ENCODE measurements at regions not wholly inside any gene's neighbourhood (a gene's known extent, or its start where the extent isn't known, plus 50 kb on each side); places are given as distances from the start of the nearest gene placed in this dataset.
A peak's percentile ranks its signal among the peaks of the same experiment; 100 is the strongest.

GRCh38 chr1:239151937-239152336 is 234.4 kb upstream of the CHRM3 start:
- TF ChIP-seq ZC3H10 (CRISPR knock-in tag; IDR thresholded peaks at IDR 0.05), result 0 out of 2 replicates have a peak, but pooled peaks have one; percentile 48
- no peak for TF ChIP-seq ZFP3 (CRISPR knock-in tag; IDR thresholded peaks at IDR 0.05)
- ATAC-seq, result no peak

DNA sequence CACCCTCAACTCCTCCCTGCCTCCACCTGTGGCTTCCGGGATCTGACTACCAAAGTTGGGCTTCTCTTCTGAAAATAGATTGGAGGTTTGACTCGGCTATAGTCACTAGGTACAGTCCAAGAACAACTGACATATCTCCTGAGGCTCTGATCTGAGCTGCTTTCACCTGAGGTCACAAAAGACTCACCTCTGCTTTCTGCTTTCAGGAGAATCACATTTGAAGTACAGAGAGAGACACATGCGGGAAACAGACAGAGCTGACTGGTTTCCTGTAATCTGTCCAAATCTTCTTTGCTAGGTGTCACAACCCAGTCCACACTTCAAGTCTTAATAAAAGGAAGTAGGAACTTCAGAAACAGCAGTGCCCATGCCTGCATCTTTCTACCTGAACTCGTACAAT is 245.4 kb upstream of the CHRM3 start:
- TF ChIP-seq ZFP3 (CRISPR knock-in tag; IDR thresholded peaks at IDR 0.05) (no peak), ZNF70 (CRISPR knock-in tag; IDR thresholded peaks at IDR 0.05) (no peak)
- TF ChIP-seq, protein P1, sequence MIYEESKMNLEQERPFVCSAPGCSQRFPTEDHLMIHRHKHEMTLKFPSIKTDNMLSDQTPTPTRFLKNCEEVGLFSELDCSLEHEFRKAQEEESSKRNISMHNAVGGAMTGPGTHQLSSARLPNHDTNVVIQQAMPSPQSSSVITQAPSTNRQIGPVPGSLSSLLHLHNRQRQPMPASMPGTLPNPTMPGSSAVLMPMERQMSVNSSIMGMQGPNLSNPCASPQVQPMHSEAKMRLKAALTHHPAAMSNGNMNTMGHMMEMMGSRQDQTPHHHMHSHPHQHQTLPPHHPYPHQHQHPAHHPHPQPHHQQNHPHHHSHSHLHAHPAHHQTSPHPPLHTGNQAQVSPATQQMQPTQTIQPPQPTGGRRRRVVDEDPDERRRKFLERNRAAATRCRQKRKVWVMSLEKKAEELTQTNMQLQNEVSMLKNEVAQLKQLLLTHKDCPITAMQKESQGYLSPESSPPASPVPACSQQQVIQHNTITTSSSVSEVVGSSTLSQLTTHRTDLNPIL (CRISPR knock-in tag; IDR thresholded peaks at IDR 0.05; ENCODE audit: low read depth), result no peak
- no peak for ATAC-seq

DNA sequence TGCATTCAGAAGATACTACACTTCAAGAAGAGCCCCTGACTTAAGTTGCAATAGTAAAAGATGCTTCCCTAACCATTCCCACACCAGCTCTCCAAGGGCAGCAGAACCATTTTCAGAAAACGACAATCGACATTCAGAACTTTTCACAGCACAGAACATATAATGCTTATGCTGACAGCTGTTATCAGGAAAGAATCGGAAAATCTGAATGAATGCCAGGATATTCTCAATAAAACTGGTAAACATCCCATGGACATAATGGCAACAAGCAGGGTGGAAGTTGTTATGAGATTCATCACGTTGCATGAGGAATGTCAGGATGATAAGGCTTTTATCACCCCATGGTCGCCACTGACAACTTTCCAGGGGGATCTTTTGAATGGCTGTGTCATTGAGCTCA is 246.6 kb upstream of the CHRM3 start:
- ATAC-seq, result no peak
- TF ChIP-seq ARNTL (CRISPR knock-in tag; IDR thresholded peaks at IDR 0.05; ENCODE audit: borderline replicate concordance, low read depth), result no peak
- no peak for TF ChIP-seq CSDC2 (CRISPR knock-in tag; IDR thresholded peaks at IDR 0.05)
- TF ChIP-seq, protein P2, sequence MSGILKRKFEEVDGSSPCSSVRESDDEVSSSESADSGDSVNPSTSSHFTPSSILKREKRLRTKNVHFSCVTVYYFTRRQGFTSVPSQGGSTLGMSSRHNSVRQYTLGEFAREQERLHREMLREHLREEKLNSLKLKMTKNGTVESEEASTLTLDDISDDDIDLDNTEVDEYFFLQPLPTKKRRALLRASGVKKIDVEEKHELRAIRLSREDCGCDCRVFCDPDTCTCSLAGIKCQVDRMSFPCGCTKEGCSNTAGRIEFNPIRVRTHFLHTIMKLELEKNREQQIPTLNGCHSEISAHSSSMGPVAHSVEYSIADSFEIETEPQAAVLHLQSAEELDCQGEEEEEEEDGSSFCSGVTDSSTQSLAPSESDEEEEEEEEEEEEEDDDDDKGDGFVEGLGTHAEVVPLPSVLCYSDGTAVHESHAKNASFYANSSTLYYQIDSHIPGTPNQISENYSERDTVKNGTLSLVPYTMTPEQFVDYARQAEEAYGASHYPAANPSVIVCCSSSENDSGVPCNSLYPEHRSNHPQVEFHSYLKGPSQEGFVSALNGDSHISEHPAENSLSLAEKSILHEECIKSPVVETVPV (CRISPR knock-in tag; IDR thresholded peaks at IDR 0.05), result no peak
- TF ChIP-seq OSR1 (CRISPR knock-in tag; IDR thresholded peaks at IDR 0.05), result no peak
- no peak for TF ChIP-seq BACH2 (CRISPR knock-in tag; IDR thresholded peaks at IDR 0.05; ENCODE audit: borderline replicate concordance)
- TF ChIP-seq TCF4 (CRISPR knock-in tag; IDR thresholded peaks at IDR 0.05; ENCODE audit: borderline replicate concordance), result no peak
- TF ChIP-seq GLIS3 (CRISPR knock-in tag; IDR thresholded peaks at IDR 0.05), result no peak

- TF ChIP-seq RARB (CRISPR knock-in tag; IDR thresholded peaks at IDR 0.05), result no peak
- no peak for TF ChIP-seq OSR1 (CRISPR knock-in tag; IDR thresholded peaks at IDR 0.05)
- TF ChIP-seq ARNTL (CRISPR knock-in tag; IDR thresholded peaks at IDR 0.05; ENCODE audit: borderline replicate concordance, low read depth), result no peak
- TF ChIP-seq SNAI2 (CRISPR knock-in tag; IDR thresholded peaks at IDR 0.05), result no peak
- TF ChIP-seq, protein P3, sequence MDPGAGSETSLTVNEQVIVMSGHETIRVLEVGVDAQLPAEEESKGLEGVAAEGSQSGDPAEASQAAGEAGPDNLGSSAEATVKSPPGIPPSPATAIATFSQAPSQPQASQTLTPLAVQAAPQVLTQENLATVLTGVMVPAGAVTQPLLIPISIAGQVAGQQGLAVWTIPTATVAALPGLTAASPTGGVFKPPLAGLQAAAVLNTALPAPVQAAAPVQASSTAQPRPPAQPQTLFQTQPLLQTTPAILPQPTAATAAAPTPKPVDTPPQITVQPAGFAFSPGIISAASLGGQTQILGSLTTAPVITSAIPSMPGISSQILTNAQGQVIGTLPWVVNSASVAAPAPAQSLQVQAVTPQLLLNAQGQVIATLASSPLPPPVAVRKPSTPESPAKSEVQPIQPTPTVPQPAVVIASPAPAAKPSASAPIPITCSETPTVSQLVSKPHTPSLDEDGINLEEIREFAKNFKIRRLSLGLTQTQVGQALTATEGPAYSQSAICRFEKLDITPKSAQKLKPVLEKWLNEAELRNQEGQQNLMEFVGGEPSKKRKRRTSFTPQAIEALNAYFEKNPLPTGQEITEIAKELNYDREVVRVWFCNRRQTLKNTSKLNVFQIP (CRISPR knock-in tag; IDR thresholded peaks at IDR 0.05; ENCODE audit: borderline replicate concordance, low read depth), result no peak
- TF ChIP-seq TSHZ2 (CRISPR knock-in tag; IDR thresholded peaks at IDR 0.05), result no peak
- TF ChIP-seq ZFP3 (CRISPR knock-in tag; IDR thresholded peaks at IDR 0.05), result no peak
- TF ChIP-seq TOX (CRISPR knock-in tag; IDR thresholded peaks at IDR 0.05; ENCODE audit: borderline replicate concordance), result no peak
- TF ChIP-seq, protein P2 (CRISPR knock-in tag; IDR thresholded peaks at IDR 0.05), result no peak
- no peak for TF ChIP-seq BACH2 (CRISPR knock-in tag; IDR thresholded peaks at IDR 0.05; ENCODE audit: borderline replicate concordance)
- TF ChIP-seq ISL1 (CRISPR knock-in tag; IDR thresholded peaks at IDR 0.05), result no peak
- no peak for TF ChIP-seq TCF4 (CRISPR knock-in tag; IDR thresholded peaks at IDR 0.05; ENCODE audit: borderline replicate concordance)
- TF ChIP-seq PPARA (CRISPR knock-in tag; IDR thresholded peaks at IDR 0.05; ENCODE audit: borderline replicate concordance), result no peak
- TF ChIP-seq ZC3H10 (CRISPR knock-in tag; IDR thresholded peaks at IDR 0.05), result no peak
- TF ChIP-seq CSDC2 (CRISPR knock-in tag; IDR thresholded peaks at IDR 0.05), result no peak
- no peak for TF ChIP-seq GLIS3 (CRISPR knock-in tag; IDR thresholded peaks at IDR 0.05)
- no peak for ATAC-seq
Observed at GRCh38 chr1:239128541-239128940, 257.8 kb upstream of the CHRM3 start.

All from SK-N-SH treated with all-trans-retinoic acid at 6 μM for 48 hours (cell line).